SK-N-SH treated with all-trans-retinoic acid at 6 μM for 48 hours (cell line): ENCODE measurements at regions not wholly inside any gene's neighbourhood (a gene's known extent, or its start where the extent isn't known, plus 50 kb on each side); places are given as distances from the start of the nearest gene placed in this dataset.

ENCODE experiments used
- ATAC-seq: fragments of 200-7000 bp; cut with Tn5 transposase; 3 replicates; pipeline ENCODE4 v1.9.1; 2020; ENCODE audit warnings: mild to moderate bottlenecking, moderate library complexity
- ARNTL ChIP-seq: fragments of 450-650 bp; formaldehyde crosslinking; IDR thresholded peaks from 2 replicates; pipeline ENCODE4 v1.5.0; 2020; ENCODE audit warnings: low read depth, mild to moderate bottlenecking, moderate library complexity, borderline replicate concordance
- BACH2 ChIP-seq: fragments of 250-450 bp; sonication (Bioruptor Pico); IDR thresholded peaks from 2 replicates; pipeline ENCODE4 v1.9.0; 2021; ENCODE audit warnings: mild to moderate bottlenecking, borderline replicate concordance
- CSDC2 ChIP-seq: fragments of 250-450 bp; sonication (Bioruptor Pico); IDR thresholded peaks from 2 replicates; pipeline ENCODE4 v1.5.0; 2020; ENCODE audit warnings: mild to moderate bottlenecking, moderate library complexity
- CSRNP3 ChIP-seq: fragments of 250-450 bp; sonication (Bioruptor Pico); IDR thresholded peaks from 2 replicates; pipeline ENCODE4 v1.5.1; 2021; ENCODE audit warnings: mild to moderate bottlenecking, moderate library complexity
- ESRRG ChIP-seq: fragments of 250-450 bp; sonication (Bioruptor Pico); IDR thresholded peaks from 2 replicates; pipeline ENCODE4 v1.6.1; 2021; ENCODE audit warnings: mild to moderate bottlenecking
- GLIS3 ChIP-seq: fragments of 250-450 bp; sonication (Bioruptor Pico); IDR thresholded peaks from 2 replicates; pipeline ENCODE4 v1.5.0; 2020; ENCODE audit warnings: mild to moderate bottlenecking, moderate library complexity
- ISL1 ChIP-seq: fragments of 250-450 bp; sonication (Bioruptor Pico); IDR thresholded peaks from 2 replicates; pipeline ENCODE4 v2.1.2; 2022; ENCODE audit warnings: mild to moderate bottlenecking, moderate library complexity
- OSR1 ChIP-seq: fragments of 250-450 bp; sonication (Bioruptor Pico); IDR thresholded peaks from 2 replicates; pipeline ENCODE4 v1.8.0; 2022; ENCODE audit warnings: moderate library complexity, mild to moderate bottlenecking, inconsistent platforms
- PATZ1 ChIP-seq: fragments of 250-450 bp; sonication (Bioruptor Pico); IDR thresholded peaks from 2 replicates; pipeline ENCODE4 v1.8.0; 2020; ENCODE audit warnings: mild to moderate bottlenecking, moderate library complexity, borderline replicate concordance
- POU6F1 ChIP-seq: fragments of 250-450 bp; sonication (Bioruptor Pico); IDR thresholded peaks from 2 replicates; pipeline ENCODE4 v1.8.0; 2021; ENCODE audit warnings: low read depth, mild to moderate bottlenecking, moderate library complexity, borderline replicate concordance
- PPARA ChIP-seq: fragments of 250-450 bp; sonication (Bioruptor Pico); IDR thresholded peaks from 2 replicates; pipeline ENCODE4 v1.5.0; 2020; ENCODE audit warnings: mild to moderate bottlenecking, borderline replicate concordance
- RARB ChIP-seq: fragments of 250-450 bp; sonication (Bioruptor Pico); IDR thresholded peaks from 2 replicates; pipeline ENCODE4 v1.8.0; 2021; ENCODE audit warnings: mild to moderate bottlenecking, moderate library complexity
- SNAI2 ChIP-seq: fragments of 250-450 bp; sonication (Bioruptor Pico); IDR thresholded peaks from 2 replicates; pipeline ENCODE4 v1.5.0; 2020; ENCODE audit warnings: mild to moderate bottlenecking, moderate library complexity
- TCF4 ChIP-seq: fragments of 250-450 bp; sonication (Bioruptor Pico); IDR thresholded peaks from 2 replicates; pipeline ENCODE4 v1.8.0; 2021; ENCODE audit warnings: mild to moderate bottlenecking, moderate library complexity, borderline replicate concordance
- TOX ChIP-seq: fragments of 250-450 bp; sonication (Bioruptor Pico); IDR thresholded peaks from 2 replicates; pipeline ENCODE4 v1.8.0; 2021; ENCODE audit warnings: mild to moderate bottlenecking, moderate library complexity, borderline replicate concordance
- TSHZ2 ChIP-seq: fragments of 250-450 bp; sonication (Bioruptor Pico); IDR thresholded peaks from 2 replicates; pipeline ENCODE4 v1.5.0; 2020; ENCODE audit warnings: mild to moderate bottlenecking, moderate library complexity
- ZC3H10 ChIP-seq: fragments of 250-450 bp; sonication (Bioruptor Pico); IDR thresholded peaks from 2 replicates; pipeline ENCODE4 v1.5.1; 2021; ENCODE audit warnings: mild to moderate bottlenecking, moderate library complexity
- ZFP3 ChIP-seq: fragments of 250-450 bp; sonication (Bioruptor Pico); IDR thresholded peaks from 2 replicates; pipeline ENCODE4 v1.5.0; 2020; ENCODE audit warnings: mild to moderate bottlenecking, moderate library complexity
- ZFP30 ChIP-seq: fragments of 450-650 bp; formaldehyde crosslinking; IDR thresholded peaks from 2 replicates; pipeline ENCODE4 v1.5.0; 2022; ENCODE audit warnings: mild to moderate bottlenecking, moderate library complexity
- ZNF565 ChIP-seq: fragments of 450-650 bp; formaldehyde crosslinking; conservative IDR thresholded peaks from 2 replicates; pipeline ENCODE4 v1.5.0; 2020; ENCODE audit warnings: low read depth, mild to moderate bottlenecking, moderate library complexity
- ZNF70 ChIP-seq: fragments of 450-650 bp; formaldehyde crosslinking; IDR thresholded peaks from 2 replicates; pipeline ENCODE4 v1.5.0; 2020; ENCODE audit warnings: mild to moderate bottlenecking, moderate library complexity
- ZNF8 ChIP-seq: fragments of 450-650 bp; formaldehyde crosslinking; IDR thresholded peaks from 2 replicates; pipeline ENCODE4 v1.5.0; 2020; ENCODE audit warnings: mild to moderate bottlenecking, moderate library complexity

- no peak for TF ChIP-seq TSHZ2
Observed at GRCh38 chr7:118011652-118012051, 138.4 kb upstream of the CTTNBP2 start (continued).

GRCh38 chr7:118013252-118014010 lies 140.2 kb upstream of the CTTNBP2 start:
- TF ChIP-seq ZFP3 (CRISPR knock-in tag) = no peak
- no peak for TF ChIP-seq TCF4 (CRISPR knock-in tag)
- no peak for TF ChIP-seq ZNF565 (CRISPR knock-in tag)
- TF ChIP-seq PPARA (CRISPR knock-in tag) = no peak
- TF ChIP-seq POU6F1 (CRISPR knock-in tag) = no peak
- no peak for TF ChIP-seq BACH2 (CRISPR knock-in tag)
- TF ChIP-seq ESRRG (CRISPR knock-in tag) = no peak
- no peak for TF ChIP-seq ZNF70
- no peak for TF ChIP-seq OSR1 (CRISPR knock-in tag)
- TF ChIP-seq ZNF8 (CRISPR knock-in tag) = no peak
- no peak for TF ChIP-seq CSDC2
- TF ChIP-seq ZFP30 (CRISPR knock-in tag) = no peak
- TF ChIP-seq RARB (CRISPR knock-in tag) = no peak
- no peak for TF ChIP-seq CSRNP3 (CRISPR knock-in tag)
- TF ChIP-seq PATZ1 = no peak
- TF ChIP-seq ZC3H10 (CRISPR knock-in tag) = no peak
- TF ChIP-seq TOX (CRISPR knock-in tag) = no peak
- no peak for TF ChIP-seq ISL1 (CRISPR knock-in tag)
- TF ChIP-seq SNAI2 (CRISPR knock-in tag) = no peak
- no peak for ATAC-seq

GRCh38 chr7:118022546-118022945 lies 149.3 kb upstream of the CTTNBP2 start:
- ATAC-seq = no peak
- TF ChIP-seq SNAI2 (CRISPR knock-in tag) (no peak), ISL1 (CRISPR knock-in tag) (no peak), ZFP3 (CRISPR knock-in tag) (no peak), GLIS3 (CRISPR knock-in tag) (no peak), POU6F1 (CRISPR knock-in tag) (no peak), CSDC2 (no peak), ARNTL (CRISPR knock-in tag) (no peak), PATZ1 (no peak)
